ENCODE measurements at regions not wholly inside any gene's neighbourhood (a gene's known extent, or its start where the extent isn't known, plus 50 kb on each side); places are given as distances from the start of the nearest gene placed in this dataset.
A peak's percentile ranks its signal among the peaks of the same experiment; 100 is the strongest.

DNA sequence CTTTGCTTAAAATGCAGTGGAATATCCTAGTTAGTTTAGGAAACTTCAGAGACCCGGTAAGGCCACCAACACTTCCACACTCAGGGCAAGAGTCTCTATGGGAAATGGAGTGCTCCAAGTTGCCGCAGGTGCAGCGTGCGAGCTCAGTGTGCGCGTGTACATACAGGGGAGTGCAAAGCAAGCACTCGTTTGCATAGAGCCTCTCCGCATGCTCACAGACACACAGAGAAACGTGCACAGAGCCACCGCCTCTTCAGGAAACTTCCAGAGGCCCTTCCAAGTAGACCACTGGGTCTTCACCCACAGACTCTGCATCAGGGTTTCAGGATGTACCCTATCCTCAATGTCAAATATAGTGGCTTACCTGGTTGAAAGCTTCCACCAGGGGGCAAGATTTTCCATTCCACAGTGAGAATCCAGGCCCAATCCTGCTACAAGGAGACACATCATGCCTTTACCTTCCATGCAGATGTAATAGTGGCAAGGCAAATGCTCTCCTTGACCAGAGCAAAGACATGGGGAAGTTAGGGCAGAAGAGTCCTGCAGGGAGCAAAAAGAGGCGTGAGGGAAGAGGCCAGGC, 513.0 kb upstream of the MYT1L start:
- DNase-seq, result no peak

DNA sequence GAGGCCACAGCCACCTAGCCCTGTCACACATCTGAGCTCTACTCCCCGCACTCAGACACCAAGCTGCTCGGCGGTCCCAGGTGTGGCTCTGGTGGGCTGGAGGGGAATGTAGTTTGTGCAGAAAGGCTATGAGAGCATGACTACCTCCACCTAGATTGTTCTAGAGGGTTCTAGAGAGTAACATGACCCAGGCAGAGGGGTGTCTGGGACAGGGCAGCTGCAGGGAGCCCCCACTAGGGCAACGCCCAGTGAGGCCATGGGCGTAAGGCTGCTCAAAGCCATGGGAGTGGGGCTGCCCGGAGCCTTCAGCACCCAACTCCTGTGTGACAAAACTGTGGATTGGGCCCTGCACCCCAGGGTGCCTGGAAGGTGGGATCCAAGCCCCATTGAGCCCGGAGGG, 511.4 kb upstream of the MYT1L start:
- DNase-seq, result peak; percentile 12

DNA sequence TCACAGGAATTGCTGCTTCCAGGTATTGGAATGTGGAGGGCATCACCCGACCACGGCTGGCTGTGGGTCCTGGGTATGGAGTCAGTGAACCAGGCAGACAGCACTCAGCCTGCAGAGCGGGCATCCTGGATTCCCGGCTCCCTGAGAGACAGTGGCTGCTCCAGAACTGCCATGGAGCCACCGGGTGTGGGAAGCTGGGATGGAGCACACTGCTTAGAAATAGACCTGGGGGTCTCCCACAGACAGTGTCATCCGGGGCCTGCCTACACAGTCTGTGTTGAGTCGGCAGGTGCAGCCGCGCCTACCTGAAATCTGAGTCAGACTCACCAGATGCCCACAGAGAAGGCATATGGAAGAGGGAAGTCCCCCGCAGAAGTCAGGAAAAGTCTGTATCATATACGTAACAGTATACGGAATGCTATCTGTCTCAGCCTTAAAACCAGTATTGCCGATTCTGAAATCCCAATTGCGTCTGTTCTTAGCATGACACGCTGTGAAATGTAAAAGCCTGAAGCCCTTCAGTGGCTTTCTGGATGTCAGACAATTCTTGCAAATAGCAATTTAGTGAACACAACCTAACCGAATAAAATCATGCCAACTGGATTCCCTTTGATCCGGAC, 509.7 kb upstream of the MYT1L start:
- DNase-seq, result peak; percentile 29

DNA sequence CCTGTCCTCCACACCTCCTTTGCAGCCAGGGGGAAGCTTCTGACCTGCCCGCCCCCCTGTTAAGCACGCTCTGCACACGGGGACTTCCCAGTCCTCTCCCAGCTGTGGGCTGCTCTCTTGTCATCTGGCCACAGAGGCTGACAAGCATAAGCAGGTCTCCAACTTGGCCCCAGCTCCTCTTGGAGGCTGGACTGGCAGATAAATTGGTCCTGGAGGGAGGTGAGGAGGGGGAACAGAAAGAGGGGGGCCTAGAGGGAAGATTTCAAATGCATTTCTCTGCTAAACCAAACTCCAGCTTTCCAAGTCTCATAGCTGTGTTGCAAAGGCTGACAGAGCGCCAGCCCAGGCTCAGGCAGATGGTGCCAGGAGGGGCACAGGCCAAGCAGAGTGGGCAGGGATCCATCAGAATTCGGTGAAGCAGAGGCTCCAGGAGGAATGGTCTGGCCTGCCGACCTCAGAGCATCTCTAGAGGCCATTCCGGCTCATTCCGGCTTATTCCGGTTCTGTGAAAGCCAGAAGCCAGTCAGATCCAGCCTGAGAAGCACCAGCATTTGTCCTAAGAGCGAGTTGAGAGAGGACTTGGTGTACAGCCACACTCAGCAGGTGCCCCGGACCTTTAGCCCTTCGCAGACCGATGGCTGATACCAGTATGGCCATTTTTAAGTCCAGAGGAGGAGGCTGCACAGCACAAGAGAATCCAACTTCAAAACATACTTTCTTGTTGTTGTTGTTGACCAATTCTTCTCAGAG, 508.9 kb upstream of the MYT1L start:
- peak; percentile 68 for DNase-seq

DNA sequence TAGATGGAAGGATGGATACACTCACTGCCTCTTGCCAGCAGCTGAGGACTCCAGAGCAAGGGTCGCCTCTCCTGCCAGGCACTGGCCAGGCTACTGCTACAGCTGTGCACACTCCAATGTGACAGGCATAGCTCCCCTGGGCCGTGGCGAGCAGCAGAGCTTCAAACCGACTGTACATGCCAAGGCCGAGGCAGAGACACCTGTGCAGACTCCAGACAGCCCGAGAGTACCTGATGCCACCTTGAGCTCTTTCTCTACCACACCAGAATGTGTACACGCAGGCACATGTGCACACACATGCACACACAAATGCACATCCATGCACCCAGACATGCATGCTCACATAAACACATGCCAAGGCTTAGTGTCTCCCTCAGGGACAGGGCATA, 508.3 kb upstream of the MYT1L start:
- DNase-seq, result peak; percentile 34

DNA sequence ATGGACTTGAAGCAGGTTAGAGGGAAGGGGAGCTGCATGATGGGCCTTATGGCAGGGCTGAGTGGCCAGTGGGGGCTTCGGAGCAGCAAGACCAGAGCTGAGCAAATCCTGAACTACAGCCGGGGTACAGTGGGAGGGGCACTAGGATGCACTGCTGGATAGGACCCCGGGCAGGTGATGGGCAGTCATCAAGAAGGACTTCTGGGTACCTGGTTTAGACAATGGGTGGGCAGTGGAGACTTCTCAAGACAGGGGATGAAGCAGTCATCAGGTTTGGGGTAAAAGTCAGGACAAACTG, 507.4 kb upstream of the MYT1L start:
- DNase-seq, result peak; percentile 11

DNA sequence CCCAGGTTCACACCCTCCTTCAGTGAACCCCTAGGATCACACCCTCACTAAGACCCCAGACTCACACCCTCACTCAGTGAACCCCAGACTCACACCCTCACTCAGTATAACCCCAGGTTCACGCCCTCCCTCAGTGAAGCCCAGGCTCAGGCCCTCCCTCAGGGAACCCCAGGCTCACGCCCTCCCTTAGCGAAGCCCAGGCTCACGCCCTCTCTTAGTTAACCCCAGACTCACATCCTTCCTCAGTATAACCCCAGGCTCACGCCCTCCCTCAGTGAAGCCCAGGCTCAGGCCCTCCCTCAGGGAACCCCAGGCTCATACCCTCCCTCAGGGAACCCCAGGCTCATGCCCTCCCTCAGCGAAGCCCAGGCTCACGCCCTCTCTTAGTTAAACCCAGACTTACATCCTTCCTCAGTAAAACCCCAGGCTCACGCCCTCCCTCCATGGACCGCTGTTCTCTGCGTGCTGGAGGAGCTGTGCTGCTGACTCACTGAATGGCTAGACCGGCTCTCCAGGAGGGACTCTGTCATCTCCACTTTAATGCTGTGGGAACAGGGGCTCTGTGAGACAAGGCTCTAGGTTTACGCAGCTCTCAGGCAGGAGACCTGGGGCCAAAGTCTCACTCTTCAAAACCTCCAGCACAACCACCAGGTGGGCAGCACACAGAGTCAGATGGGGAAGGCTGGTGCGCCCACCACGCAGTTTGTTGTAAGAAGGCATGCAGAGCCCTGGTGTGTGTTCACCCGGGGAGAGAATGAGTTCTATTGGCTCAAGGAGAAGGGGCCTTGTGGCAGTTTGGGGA, 506.9 kb upstream of the MYT1L start:
- DNase-seq, result peak; percentile 32

DNA sequence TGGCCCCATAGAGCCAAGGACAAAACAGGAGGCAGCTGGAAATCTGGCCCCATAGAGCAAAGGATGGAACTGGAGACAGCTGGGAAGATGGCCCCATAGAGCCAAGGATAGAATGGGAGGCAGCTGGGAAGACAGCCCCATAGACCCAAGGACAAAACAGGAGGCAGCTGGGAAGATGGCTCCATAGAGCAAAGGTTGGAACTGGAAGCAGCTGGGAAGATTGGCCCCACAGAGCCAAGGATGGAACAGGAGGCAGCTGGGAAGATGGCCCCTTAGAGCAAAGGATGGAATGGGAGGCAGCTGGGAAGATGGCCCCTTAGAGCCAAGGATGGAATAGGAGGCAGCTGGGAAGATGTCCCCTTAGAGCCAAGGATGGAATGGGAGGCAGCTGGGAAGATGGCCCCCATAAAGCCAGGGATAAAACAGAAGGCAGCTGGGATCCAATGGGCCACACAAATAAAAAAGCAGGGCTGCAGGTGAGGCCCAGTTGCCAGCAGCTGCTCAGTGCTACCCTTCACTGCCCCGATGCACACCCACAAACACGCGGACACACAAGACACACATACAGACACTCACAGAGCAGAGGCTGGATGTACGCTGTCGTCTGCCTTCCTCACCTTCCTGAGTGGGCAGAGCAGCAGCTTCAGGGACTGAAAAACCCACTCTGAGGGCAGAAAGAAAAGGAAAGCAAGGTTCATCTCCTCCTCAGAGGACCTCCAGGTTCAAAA, 505.4 kb upstream of the MYT1L start:
- DNase-seq, result no peak

DNA sequence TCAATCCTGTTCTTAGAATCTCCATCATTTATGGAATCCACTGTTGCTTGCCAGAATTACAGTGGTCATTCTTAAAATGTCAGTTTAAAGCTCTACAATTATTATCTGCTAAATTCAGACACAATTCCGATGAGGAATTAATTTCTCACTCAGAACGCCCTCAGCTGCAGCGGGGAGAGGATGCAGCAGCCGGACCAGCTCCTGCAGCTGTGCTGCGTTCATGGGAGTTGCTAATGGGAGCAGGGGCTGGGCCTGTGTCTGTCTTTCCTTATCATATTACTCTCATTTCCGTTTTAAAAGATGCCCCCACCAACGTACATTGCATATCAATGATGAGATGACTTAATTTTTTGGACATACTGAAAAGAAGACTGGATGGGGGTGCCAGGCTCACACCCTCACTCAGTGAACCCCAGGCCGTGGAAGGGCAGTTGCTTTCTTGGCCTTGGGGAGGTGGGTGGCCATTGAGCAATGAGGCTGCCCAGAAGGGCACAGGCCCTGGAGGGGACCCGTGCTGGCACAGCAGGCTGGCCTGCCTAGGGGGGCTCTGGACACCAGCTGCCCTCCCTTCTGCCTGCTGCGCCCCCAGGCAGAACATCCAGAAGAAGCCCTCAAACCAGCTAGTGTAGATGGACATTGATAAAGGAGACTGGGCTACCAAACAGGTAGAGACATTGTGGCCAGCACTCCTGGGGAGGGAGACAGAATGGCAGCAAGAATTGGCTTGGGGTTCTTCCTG, 503.6 kb upstream of the MYT1L start:
- no peak for DNase-seq

DNA sequence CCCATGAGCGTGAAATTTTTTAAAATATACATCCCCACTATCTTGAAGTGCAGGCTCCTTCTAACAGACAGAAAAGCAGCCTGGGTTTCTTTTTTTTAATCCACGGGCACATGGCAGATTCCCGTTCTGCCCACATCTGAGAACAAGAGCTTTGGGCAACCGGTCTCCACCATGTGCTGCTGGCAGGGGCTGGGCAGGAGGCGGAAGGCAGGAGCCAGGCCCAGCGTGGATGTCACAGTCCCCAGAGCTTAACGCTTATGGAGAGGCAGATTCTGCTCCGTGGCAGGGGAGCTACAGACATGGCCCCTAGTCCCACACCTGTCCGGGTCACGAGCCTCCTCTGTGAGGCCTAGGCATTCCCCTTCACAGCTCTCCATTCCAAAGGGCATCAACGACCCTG, 503.0 kb upstream of the MYT1L start:
- DNase-seq, result no peak

DNA sequence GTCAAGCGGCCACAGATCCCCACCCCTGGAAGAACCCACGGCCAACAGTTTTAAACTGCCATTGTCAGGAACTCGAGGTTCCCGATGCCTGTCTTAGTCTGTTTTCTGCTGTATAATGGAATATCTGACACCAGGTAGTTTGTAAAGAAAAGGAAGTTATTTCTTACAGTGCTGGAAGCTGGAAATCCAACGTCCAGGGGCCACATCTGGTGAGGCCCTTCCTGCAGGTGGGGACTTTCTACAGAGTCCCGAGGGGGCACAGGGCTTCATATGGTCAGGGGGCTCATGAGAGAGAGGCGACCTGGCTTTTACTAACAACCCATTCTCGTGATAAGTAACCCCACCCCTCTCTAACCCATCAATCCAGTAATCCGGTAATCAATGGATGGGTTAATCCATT, 501.6 kb upstream of the MYT1L start:
- DNase-seq, result no peak

DNA sequence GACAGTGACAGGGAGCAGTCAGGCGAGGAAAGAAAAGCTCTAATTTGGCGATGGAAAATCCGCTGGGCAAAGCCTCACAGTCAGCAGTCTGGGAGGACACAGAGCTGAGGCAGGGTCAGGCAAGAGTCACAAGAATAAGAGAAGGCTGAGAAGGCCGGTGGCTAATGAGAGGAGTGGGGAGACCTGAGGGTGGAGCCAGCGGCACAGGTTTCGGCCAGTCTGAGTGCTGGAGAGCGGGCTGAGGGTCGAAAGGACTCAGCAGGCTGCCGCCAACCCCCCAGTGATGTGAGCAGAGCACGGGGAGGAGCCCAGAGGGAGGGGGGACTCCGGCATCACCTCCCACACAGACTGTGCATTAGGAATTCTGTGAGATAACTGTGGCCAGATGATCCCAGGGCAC, 500.6 kb upstream of the MYT1L start:
- no peak for DNase-seq

DNA sequence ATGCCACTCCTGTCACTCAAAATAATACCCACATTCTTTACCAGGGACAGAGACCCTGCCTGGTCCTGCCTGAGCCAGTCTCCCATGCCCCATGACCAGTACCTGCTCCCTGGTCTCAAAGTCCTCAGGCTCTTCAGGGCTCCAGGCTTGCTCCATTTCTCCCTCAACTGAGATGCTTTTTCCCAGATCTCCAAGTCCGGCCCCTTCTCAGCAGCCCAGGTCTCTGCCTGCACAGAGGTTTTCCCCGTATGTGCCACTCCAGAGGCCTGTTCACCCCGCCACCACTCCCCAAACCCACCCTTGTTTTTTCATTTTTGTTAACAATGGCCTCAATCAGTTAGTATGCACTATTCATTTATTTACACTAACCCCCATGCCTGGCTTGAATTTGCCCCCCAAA, 499.5 kb upstream of the MYT1L start:
- no peak for DNase-seq

DNA sequence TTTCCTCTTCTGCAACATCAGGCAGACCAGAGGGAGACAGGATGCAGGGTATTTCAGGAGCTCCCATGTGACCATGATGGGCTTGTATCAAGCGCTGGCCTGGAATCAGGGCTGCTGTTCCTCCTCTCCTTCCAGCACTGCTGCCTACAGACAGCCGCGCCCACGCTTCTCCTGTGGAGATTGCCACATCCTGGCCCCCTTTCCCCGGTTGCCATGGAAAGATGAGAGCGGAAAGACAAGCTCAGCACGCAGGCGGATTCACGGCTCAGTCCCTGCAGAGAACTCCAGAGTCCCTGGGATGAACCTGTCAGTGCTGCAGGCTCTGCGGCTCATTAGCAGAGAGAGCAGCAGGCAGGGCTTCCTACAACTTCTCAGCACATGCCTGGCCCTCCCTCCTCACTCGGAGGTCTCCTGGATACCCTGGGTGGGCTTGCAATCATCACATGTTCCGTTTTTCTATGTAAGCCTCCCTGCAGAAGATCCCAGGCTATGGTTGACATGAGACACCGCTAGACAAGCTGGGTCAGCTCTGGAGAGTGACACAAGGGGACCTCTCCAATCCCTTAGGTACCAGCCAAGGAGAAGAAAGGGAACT, 497.8 kb upstream of the MYT1L start:
- DNase-seq, result no peak

DNA sequence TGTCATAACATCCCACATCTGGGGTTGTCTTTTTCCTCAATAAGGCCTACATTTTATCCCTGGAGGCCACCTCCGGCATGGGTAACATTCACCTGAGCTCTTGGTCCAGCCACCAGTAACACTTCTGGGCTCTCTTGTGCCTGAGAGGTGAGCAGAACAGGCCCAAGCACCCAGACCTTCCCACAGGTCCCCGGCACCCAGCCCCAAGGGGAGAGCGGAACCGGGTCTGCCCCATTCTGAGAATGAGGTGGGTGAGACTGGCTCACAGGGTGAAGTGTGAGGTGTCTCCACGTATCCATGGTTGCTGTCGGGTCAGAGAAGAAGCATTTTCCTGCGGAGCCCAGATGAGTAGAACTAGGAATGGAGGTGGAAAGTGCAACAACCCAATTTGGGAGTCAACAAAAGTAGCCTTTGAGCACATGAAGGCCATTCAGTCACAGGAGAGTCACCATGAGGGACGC, 496.7 kb upstream of the MYT1L start:
- no peak for DNase-seq

DNA sequence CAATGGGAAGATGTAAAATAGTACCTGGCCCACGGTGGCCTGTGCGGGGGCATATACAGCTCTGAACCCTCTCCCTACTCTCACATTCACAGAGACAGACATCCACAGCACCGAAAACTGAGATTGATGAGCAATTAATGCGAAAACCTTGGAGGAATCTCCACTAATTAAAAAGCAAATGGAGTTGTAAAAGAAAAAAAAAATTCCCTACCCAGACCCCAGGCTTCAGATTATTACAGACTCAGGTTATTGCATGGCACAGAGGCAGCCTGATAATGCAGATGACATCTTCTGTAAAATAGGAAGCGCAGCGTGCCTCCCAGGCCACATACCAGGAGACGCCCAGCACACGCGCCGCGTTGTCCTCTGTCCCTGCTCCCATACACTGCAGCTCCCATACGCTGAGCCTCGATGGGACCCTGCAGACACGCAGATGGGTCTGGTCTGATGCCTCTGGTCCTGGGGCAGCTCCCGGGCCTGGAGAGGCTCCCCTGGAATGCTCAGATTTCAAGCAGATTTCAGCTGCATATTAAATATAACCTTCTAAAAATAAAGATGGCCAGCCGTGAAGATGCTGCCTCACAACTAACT, 496.1 kb upstream of the MYT1L start:
- DNase-seq, result no peak

DNA sequence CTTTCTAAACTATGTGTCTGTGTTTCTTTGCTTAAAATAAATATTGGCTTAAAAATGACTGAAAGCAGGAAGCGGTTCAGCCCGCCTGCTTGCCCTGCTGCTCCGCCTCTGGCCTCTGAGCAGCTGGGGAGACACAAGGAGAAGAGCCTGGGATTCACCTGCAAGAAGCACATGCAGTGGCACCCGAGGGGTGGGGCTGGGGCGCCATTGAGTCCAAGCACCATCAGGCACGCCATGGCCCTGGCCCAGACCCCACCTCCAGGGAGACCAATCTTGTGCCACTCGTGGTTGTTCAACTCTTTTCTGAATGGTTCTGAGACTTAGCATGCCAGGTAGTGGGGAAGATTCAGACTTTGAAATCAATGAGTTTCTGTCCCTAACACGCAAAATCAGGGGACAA, 495.5 kb upstream of the MYT1L start:
- DNase-seq, result no peak

DNA sequence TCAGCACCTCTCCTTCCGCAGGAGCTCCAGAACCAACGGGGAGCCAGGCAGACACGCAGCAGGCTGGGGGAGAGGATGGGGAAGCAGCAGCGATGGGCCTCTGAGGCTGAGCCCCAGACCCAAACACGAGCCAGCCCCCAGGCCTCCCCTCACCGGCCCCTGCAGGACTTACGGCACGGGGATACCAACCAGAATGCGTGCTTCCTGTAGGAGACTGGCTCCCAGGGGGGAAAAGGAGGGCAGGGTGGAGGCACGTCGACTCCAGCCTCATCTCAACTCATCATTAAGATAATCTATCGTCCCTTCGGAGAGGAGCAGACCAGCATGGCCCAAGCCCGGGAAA, 495.1 kb upstream of the MYT1L start:
- DNase-seq, result no peak

DNA sequence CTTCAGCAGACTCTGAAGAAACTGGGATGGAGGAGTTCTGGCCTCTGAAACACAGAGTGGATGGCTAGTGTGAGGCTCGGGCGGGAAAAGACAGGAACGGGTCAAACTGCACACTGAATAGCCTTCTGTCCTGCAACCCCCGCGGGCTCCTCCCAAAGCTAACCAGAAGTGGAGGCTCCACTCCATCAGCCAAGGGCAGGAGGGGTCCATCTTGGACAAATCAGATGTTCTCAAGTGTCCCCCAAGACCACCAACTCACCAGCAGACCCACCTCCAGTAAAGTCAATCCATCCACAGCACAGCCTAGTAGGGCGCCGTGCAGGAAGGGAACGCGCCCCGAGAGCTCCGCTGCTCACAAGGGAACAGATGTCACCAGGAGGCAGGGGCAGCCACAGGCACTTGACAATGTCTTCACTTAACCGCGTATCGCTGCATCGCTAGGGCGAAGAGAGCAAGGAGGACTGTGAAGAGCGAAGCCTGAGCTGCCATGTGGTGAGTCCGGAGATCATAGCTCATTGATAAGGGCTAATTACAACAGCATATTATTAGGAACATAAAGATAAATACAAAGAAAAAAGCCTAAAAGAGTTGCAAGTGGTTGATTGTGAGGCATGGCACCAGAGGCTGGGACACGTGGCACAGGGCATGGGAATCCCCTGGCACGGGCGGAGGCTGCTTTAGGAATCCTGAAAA, 494.6 kb upstream of the MYT1L start:
- no peak for DNase-seq

DNA sequence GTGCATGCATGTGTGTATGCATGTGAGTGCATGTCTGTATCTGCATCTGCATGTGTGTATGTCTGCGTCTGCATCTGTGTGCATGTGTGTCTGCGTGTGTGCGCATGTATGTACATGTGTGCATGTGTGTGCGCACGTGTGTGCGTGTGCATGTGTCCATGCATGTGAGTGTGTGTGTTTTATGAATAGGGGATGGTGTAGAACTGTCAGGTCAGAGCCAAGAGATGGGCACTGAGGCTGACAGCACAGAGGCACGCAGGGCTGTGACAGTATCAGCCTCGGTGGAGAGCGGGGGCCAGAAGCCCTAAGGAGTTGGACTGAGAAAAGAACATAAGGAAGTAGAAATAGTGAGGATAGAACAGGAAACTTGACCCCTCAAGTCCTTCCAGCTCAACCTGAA, 494.0 kb upstream of the MYT1L start:
- DNase-seq, result no peak

DNA sequence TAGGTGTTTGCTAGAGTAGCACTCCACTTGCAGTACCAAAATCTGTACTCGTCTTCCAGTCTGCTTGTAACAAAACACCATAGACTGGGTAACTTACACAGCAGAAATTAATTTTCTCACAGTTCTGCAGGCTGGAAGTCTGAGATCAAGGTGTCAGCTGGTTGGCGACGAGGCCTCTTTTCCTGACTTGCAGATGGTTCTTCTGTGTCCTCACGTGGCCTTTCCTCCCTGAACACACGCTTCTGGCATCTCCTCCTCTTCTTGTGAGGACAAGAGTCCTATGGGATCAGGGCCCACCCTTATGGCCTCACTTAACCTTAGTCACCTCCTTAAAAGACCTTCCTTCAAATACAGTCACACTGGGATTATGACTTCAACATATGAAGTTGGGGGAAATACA, 493.5 kb upstream of the MYT1L start:
- DNase-seq, result no peak

Data from right forelimb (tissue), 1 donor.